ENCODE measurements at regions not wholly inside any gene's neighbourhood (a gene's known extent, or its start where the extent isn't known, plus 50 kb on each side); places are given as distances from the start of the nearest gene placed in this dataset.
"Not testable (repeated sequence)": the region's sequence is repeated elsewhere in the genome, so short reads cannot be mapped to it uniquely, and the experiment has no call there.

DNA sequence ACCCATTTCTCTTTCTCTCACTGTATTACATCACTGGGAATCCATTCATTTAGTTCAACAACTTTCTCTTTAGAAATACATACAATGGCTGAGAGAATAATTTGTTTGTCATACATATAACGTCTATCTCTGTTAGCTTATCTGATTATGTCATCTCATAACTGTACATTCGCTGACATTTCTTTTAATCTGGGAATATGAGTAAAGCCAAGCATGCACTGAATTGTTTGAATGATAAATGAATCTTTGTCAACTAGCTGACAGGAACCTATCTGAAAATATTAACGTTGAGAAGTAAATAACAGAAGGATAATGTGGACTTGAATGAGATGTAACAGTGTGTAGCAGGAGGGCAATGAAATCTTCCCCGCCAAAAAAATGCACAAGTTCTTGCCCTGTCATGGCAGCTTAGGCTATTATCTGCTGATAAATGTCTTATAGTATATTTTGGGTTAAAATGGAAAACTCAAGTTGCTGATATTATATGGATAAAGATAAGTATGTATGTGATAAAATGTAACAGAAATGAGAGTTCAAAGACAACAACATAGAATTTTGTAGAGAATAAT, 581.2 kb upstream of the ADGRB3 start:
- DNase-seq = no peak

DNA sequence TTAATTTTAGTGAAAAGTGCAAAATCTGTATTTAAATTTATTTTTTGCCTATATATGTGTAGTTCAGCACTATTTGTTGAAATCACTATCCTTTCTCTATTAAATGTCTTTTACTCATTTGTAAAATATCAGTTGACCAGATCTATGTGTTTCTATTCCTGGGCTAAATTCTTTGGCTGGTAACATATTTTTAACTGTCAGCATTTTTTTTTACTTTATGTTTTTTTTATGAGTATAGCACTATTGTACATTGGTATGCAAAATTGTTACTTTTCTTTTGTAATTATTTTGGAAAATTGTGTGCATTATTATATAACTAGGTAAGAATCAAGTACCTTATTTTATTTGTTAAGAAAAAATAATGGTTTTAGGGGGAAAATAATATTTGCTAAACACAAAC, 582.8 kb upstream of the ADGRB3 start:
- DNase-seq = no peak

GRCh38 chr6:68049562-68049961, 585.5 kb upstream of the ADGRB3 start:
- DNase-seq = no peak

- no peak for DNase-seq
These were observed 588.3 kb upstream of the ADGRB3 start for GRCh38 chr6:68046756-68047155.

- DNase-seq = no peak
These were observed 588.8 kb upstream of the ADGRB3 start for GRCh38 chr6:68046302-68046701.

- no peak for DNase-seq
These were observed 589.9 kb upstream of the ADGRB3 start for GRCh38 chr6:68045193-68045592.

- DNase-seq = no peak
These were observed 590.8 kb upstream of the ADGRB3 start for GRCh38 chr6:68044264-68044663.

DNA sequence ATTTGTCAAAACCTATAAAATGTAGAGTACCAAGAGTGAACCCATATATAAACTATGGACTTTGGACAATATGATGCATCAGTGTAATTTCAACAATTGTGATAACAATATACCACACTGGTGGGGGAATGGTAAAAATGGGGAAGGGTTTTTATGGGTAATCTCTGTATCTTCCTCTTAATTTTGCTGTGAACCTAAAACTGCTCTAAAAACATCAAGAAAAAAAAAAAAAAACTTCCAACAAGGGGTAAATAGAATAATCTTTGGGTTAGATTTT, 592.0 kb upstream of the ADGRB3 start:
- DNase-seq = no peak

- DNase-seq = no peak
These were observed 592.6 kb upstream of the ADGRB3 start for GRCh38 chr6:68042339-68043121.

DNA sequence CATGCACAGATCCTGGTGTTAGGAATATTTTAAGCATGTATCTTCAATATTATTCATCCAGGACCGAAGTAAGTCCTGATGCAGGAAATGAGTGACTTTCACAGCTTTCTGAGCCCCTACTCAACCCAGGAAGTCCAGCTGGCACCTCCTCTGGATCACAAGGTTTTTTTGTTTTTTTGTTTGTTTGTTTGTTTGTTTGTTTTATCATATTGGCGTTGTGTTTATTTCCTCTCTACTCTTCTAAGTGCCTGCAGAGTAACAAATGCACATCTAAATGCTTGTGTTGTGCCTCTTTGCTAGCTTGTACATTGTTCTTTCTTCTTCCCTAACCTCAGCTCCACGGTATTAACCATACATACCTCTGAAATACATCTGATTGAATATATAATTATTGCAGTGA, 594.3 kb upstream of the ADGRB3 start:
- DNase-seq = no peak

DNA sequence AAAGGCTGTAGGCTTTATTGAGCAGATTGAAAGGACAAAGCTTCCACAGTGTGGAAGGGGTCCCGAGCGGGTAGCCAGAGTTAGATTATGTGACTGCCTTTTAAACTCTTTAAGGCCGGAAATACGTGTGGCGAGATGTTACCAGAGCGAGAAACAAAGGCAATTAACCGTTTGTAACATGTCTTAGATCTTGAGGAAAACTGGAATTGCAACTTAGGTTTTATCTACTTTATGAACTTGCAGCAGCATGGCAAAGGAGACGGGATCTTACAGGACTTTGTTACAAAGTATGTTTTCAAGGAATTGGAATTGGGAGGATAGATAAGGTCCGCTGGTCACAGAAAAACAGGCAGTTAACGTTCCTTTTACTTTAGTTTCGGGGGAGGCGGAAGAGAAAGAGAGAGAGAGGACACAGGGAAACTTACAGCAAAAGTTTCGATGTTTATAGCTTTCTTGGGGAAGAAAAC, 594.7 kb upstream of the ADGRB3 start:
- DNase-seq = no peak

- DNase-seq = no peak
These were observed 595.3 kb upstream of the ADGRB3 start for GRCh38 chr6:68039641-68040311.

DNA sequence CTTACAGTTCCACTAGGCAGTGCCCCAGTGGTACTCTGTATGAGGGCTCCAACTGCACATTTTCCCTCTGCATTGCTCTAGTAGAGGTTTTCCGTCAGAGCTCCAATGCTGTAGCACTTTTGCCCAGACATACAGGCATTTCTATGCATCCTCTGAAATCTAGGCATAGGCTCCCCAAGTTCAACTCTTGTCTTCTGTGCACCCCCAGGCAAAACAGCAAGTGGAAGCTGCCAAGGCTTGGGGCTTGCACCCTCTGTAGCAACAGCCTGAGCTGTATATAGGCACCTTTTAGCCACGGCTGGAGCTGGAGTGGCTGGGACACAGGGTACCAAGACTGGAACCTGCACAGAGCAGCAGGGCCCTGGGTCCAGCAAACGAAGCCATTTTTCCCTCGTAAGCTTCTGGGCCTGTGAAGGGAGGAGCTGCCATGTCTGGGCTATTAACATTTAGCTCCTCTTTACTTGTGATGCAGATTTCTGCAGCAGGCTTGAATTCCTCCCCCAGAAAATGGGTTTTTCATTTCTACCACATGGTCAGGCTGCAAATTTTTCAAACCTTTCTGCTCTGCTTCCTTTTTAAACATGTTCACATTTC, 596.2 kb upstream of the ADGRB3 start:
- no peak for DNase-seq

DNA sequence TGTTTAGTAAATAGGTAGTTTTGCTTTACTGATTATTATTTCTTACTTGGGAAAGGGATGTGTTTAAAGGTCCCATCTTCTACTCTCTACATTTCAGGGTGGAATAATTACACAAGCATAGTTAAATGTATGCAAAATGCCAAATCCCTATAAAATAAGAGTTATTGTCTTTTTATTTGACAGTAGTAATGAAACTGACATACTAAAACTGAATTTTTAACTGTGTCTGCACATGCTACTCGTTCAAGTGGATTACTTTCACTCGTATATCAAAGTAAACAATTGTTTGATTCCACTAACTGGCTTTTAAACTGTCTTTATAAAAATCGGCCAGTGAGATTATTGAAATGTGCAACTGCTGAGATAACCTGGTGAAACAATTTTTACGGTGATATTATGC, 602.9 kb upstream of the ADGRB3 start:
- no peak for DNase-seq

DNA sequence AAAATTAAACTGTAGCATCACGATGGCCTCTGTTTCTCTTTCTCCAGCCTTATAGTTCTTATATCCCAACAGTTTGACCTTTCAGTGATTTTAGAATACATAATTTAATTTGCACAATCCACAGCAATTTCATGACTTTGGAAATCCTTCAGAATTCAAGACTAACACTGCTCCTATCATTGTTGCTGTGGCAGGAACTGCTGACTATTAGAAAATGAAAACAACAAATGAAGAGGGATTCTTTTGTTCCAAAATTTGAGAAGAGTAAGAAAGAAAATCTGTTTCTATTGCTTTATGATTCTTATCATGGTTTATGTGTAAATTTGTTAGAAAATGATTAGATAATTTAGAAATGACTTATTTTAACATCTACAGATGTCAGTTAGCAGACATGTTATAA, 604.0 kb upstream of the ADGRB3 start:
- no peak for DNase-seq

DNA sequence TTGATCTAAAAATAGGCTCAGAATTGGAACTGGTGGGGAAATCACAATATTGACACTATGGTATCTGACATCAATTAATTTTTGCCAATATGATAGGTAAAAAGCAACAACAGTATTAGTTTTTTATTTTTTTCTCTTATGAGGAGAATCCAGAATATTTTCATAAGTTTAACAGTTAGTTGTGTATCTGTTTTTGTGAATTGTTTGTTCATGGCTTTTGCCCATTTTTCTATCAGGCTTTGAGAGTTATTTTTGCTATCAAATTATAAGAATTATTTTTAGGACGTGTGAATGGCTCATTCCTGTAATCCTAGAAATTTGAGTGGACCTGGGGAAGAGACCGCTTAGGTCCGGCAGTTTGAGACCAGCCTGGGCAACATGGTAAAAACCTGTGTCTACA, 608.6 kb upstream of the ADGRB3 start:
- DNase-seq = no peak

- DNase-seq = no peak
These were observed 609.3 kb upstream of the ADGRB3 start for GRCh38 chr6:68025764-68026163.

DNA sequence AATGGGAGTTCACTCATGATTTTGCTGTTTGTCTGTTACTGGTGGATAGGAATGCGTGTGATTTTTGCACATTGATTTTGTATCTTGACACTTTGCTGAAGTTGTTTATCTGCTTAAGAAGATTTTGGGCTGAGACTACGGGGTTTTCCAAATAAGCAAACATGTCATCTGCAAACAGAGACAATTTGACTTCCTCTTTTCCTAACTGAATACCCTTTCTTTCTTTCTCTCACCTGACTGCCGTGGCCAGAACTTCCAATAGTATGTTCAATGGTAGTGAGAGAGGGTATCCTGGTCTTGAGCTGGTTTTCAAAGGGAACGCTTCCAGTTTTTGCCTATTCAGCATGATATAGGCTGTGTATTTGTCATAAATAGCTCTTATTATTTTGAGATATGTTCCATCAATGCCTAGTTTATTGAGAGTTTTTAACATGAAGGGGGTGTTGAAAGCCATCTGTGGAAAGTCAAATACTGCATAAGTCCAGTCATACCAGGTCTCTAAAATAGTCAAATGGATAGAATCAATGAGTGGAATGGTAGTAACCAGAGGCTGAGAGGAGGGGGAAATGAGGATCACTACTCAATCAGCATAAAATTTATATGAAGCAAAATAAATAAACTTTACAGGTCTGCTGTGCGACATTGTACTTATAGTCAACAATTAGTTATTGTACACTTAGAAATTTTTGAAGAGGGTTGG, 610.4 kb upstream of the ADGRB3 start:
- DNase-seq = no peak

- DNase-seq = not testable (repeated sequence)
These were observed 612.1 kb upstream of the ADGRB3 start for GRCh38 chr6:68022968-68023367.

GRCh38 chr6:68013780-68014515, 621.1 kb upstream of the ADGRB3 start:
- DNase-seq = no peak

DNA sequence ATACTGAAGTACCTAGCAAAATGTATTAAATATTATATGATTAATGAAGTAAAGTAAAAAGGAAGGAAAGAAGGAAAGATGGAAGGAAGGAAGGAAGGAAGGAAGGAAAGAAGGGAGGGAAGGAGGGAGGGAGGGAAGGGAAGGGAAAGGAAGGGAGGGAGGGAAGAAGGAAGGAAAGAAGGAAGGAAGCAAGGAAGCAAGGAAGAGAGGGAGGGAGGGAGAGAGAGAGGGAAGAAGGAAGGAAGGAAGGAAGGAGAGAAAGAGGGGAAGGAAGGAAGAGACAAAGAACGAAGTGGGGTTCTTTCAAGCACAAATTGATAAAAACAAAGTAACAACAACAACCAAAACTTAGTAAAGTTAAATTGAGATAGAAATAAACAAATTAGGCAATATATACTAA, 622.3 kb upstream of the ADGRB3 start:
- DNase-seq = no peak

- DNase-seq = no peak
These were observed 624.1 kb upstream of the ADGRB3 start for GRCh38 chr6:68010936-68011335.

GRCh38 chr6:68008445-68008844, 626.6 kb upstream of the ADGRB3 start:
- no peak for DNase-seq
